H1 (cell line): ENCODE measurements at regions not wholly inside any gene's neighbourhood (a gene's known extent, or its start where the extent isn't known, plus 50 kb on each side); places are given as distances from the start of the nearest gene placed in this dataset.

Source experiments
- CTCF ChIA-PET: fragments of 300-600 bp; sonication (Branson Sonifier 250); formaldehyde crosslinking; loops from one replicate; lab custom pipeline; 2021; ENCODE audit not compliant: partially characterized antibody; lab: Charles Lee
- POLR2A ChIA-PET: fragments of 300-600 bp; sonication (Branson Sonifier 250); formaldehyde crosslinking; loops from one replicate; lab custom pipeline; 2021; ENCODE audit warnings: inconsistent platforms; ENCODE audit not compliant: partially characterized antibody; lab: Charles Lee
- DNase-seq, 2 experiments: peaks; one replicate each; pipeline versions ENCODE4 v3.0.0 to v3.0.0-alpha.2; 2010 to 2022; ENCODE audit warnings: low spot score in 2 of 2, low read depth in 1 of 2, mixed read lengths in 1 of 2
- FAIRE-seq: peaks from 2 replicates; lab custom pipeline; 2011; peaks lifted over from hg19 to GRCh38; lab: Jason Lieb, UNC
- H2AFZ ChIP-seq: 2 replicates; pipeline ENCODE4 v1.8.1; 2012; ENCODE audit warnings: low read length, inconsistent platforms
- H2AK5ac ChIP-seq: 2 replicates; pipeline ENCODE4 v1.6.1; 2013; ENCODE audit warnings: low read depth, low read length
- H2BK120ac ChIP-seq: replicated peaks from 2 replicates; pipeline ENCODE3; 2013; ENCODE audit warnings: low read depth, low read length, inconsistent platforms
- H2BK12ac ChIP-seq: 2 replicates; pipeline ENCODE4 v1.6.1; 2013; ENCODE audit warnings: low read depth, low read length
- H2BK15ac ChIP-seq: 2 replicates; pipeline ENCODE4 v1.6.1; 2013; ENCODE audit warnings: low read length
- H2BK20ac ChIP-seq: 2 replicates; pipeline ENCODE4 v1.6.1; 2013; ENCODE audit warnings: low read length
- H2BK5ac ChIP-seq: 2 replicates; pipeline ENCODE4 v1.6.1; 2013; ENCODE audit warnings: low read depth, low read length
- H3K14ac ChIP-seq: 2 replicates; pipeline ENCODE4 v1.6.1; 2013; ENCODE audit warnings: inconsistent platforms; ENCODE audit not compliant: insufficient read length
- H3K18ac ChIP-seq: 2 replicates; pipeline ENCODE4 v1.6.1; 2013; ENCODE audit warnings: low read length; ENCODE audit errors: extremely low read depth
- H3K23ac ChIP-seq: 2 replicates; pipeline ENCODE4 v1.6.1; 2013; ENCODE audit warnings: inconsistent platforms; ENCODE audit not compliant: insufficient read length
- H3K23me2 ChIP-seq: 2 replicates; pipeline ENCODE4 v1.6.1; 2013; ENCODE audit warnings: low read depth, low read length
- H3K27ac ChIP-seq: 2 replicates; pipeline ENCODE4 v1.6.1; 2011; ENCODE audit warnings: low read depth, low read length, inconsistent platforms
- H3K27me3 ChIP-seq, 4 experiments: replicated peaks in 1 of 4; 1 replicate in 1 of 4; 2 replicates in 3 of 4; pipeline versions ENCODE4 v1.6.1 to v1.8.1; 2011 to 2013; ENCODE audit warnings: low read length in 3 of 4, mild to moderate bottlenecking in 3 of 4, inconsistent platforms in 2 of 4, mixed read lengths in 2 of 4, moderate library complexity in 1 of 4; ENCODE audit not compliant: control insufficient read depth in 3 of 4, insufficient read depth in 3 of 4; ENCODE audit errors: extremely low read depth in 1 of 4
- H3K36me3 ChIP-seq, 4 experiments: 2 replicates each; pipeline versions ENCODE4 v1.6.1 to v1.8.1; 2011 to 2013; ENCODE audit warnings: mild to moderate bottlenecking in 4 of 4, low read length in 3 of 4, moderate library complexity in 2 of 4, control low read depth in 1 of 4, inconsistent platforms in 1 of 4; ENCODE audit not compliant: insufficient read depth in 4 of 4, control insufficient read depth in 2 of 4
- H3K4ac ChIP-seq: replicated peaks from 2 replicates; pipeline ENCODE3; 2013; ENCODE audit warnings: low read length, low read depth, mixed read lengths, inconsistent platforms; ENCODE audit not compliant: insufficient read length
- H3K4me1 ChIP-seq, 4 experiments: replicated peaks in 1 of 4; 1 replicate in 1 of 4; 2 replicates in 3 of 4; pipeline versions ENCODE4 v1.6.1 to v1.8.1; 2011 to 2013; ENCODE audit warnings: low read length in 3 of 4, inconsistent platforms in 2 of 4, mixed read lengths in 1 of 4; ENCODE audit not compliant: insufficient read depth in 4 of 4, control insufficient read depth in 3 of 4
- H3K4me2 ChIP-seq, 2 experiments: 2 replicates each; pipeline versions ENCODE4 v1.6.1 to v1.8.1; 2011 to 2013; ENCODE audit warnings: low read depth in 2 of 2, low read length in 2 of 2, control low read depth in 1 of 2, inconsistent platforms in 1 of 2, mild to moderate bottlenecking in 1 of 2; ENCODE audit not compliant: insufficient read depth in 1 of 2
- H3K4me3 ChIP-seq, 4 experiments: fragments of 200-600, 300-600 bp in 1 of 4; sonication (generic), shearing (Covaris generic), sonication (Bioruptor Twin) in 1 of 4; 2 replicates each; pipeline versions ENCODE4 v1.5.1 to v1.8.1; 2011 to 2016; ENCODE audit warnings: low read length in 4 of 4, low read depth in 3 of 4, control low read depth in 2 of 4, inconsistent platforms in 2 of 4, mild to moderate bottlenecking in 2 of 4, mixed read lengths in 1 of 4, moderate library complexity in 1 of 4; ENCODE audit not compliant: insufficient read depth in 2 of 4; ENCODE audit errors: extremely low read depth in 1 of 4
- H3K56ac ChIP-seq: replicated peaks from 2 replicates; pipeline ENCODE3; 2013; ENCODE audit warnings: low read depth, mild to moderate bottlenecking, mixed read lengths, low read length, inconsistent platforms; ENCODE audit not compliant: insufficient read length
- H3K79me1 ChIP-seq: 2 replicates; pipeline ENCODE4 v1.6.1; 2013; ENCODE audit warnings: low read depth, low read length, control low read depth
- H3K79me2 ChIP-seq, 2 experiments: 2 replicates each; pipeline versions ENCODE4 v1.6.1 to v1.8.1; 2012 to 2013; ENCODE audit warnings: low read length in 2 of 2, mild to moderate bottlenecking in 2 of 2, inconsistent platforms in 1 of 2; ENCODE audit not compliant: insufficient read depth in 2 of 2, control insufficient read depth in 1 of 2
- H3K9ac ChIP-seq, 4 experiments: replicated peaks in 1 of 4; 1 replicate in 1 of 4; 2 replicates in 3 of 4; pipeline versions ENCODE4 v1.6.1 to v1.8.1; 2011 to 2013; ENCODE audit warnings: low read depth in 3 of 4, low read length in 3 of 4, control low read depth in 2 of 4, mild to moderate bottlenecking in 2 of 4, moderate library complexity in 2 of 4, inconsistent platforms in 1 of 4; ENCODE audit errors: extremely low read depth in 1 of 4
- H3K9me3 ChIP-seq, 2 experiments: 2 replicates each; pipeline versions ENCODE4 v1.6.1 to v1.8.1; 2012 to 2013; ENCODE audit warnings: mild to moderate bottlenecking in 2 of 2, moderate library complexity in 2 of 2, control low read depth in 1 of 2, inconsistent platforms in 1 of 2, low read depth in 1 of 2, low read length in 1 of 2, mixed read lengths in 1 of 2; ENCODE audit not compliant: insufficient read depth in 2 of 2
- H4K20me1 ChIP-seq, 2 experiments: replicated peaks in 1 of 2; 2 replicates each; pipeline versions ENCODE3 to v1.8.1; 2011 to 2013; ENCODE audit warnings: inconsistent platforms in 2 of 2, low read length in 2 of 2, mild to moderate bottlenecking in 1 of 2; ENCODE audit not compliant: insufficient read depth in 2 of 2, control insufficient read depth in 1 of 2
- H4K5ac ChIP-seq: 2 replicates; pipeline ENCODE4 v1.6.1; 2013; ENCODE audit warnings: low read length, low read depth, mixed read lengths, inconsistent platforms; ENCODE audit not compliant: insufficient read length
- H4K8ac ChIP-seq: 2 replicates; pipeline ENCODE4 v1.8.0; 2013; ENCODE audit warnings: mild to moderate bottlenecking, moderate library complexity, low read length, inconsistent platforms; ENCODE audit not compliant: insufficient read depth; ENCODE audit errors: extremely low read depth
- H4K91ac ChIP-seq: replicated peaks from 2 replicates; pipeline ENCODE3; 2013; ENCODE audit warnings: low read length, mixed read lengths, inconsistent platforms; ENCODE audit not compliant: insufficient read length
- BACH1 ChIP-seq: IDR thresholded peaks from 2 replicates; pipeline ENCODE4 v1.6.1; 2012; ENCODE audit warnings: low read length, improper control_type of control experiment
- CHD1 ChIP-seq: IDR thresholded peaks from 2 replicates; pipeline ENCODE4 v1.6.1; 2012; ENCODE audit warnings: low read depth, low read length, improper control_type of control experiment
- CHD2 ChIP-seq: IDR thresholded peaks from 2 replicates; pipeline ENCODE4 v1.6.1; 2012; ENCODE audit warnings: low read length, improper control_type of control experiment
- CREB1 ChIP-seq: IDR thresholded peaks from 2 replicates; pipeline ENCODE4 v1.6.1; 2012; ENCODE audit warnings: inconsistent platforms
- EGR1 ChIP-seq: IDR thresholded peaks from 2 replicates; pipeline ENCODE4 v1.6.1; 2011; ENCODE audit warnings: low read depth, low read length, borderline replicate concordance
- HDAC6 ChIP-seq: IDR thresholded peaks from one replicate; pipeline ENCODE4 v1.7.1; 2012; ENCODE audit warnings: low read depth, mild to moderate bottlenecking, inconsistent platforms, low read length, moderate library complexity
- KDM5A ChIP-seq: fragments of 200-600 bp; IDR thresholded peaks from 2 replicates; pipeline ENCODE4 v1.7.1; 2012; ENCODE audit warnings: mild to moderate bottlenecking, low read length, inconsistent platforms, mixed read lengths
- RNF2 ChIP-seq: fragments of 200-900, 300-1000 bp; sonication (generic); IDR thresholded peaks from 2 replicates; pipeline ENCODE4 v1.7.1; 2016; ENCODE audit warnings: borderline replicate concordance, low read depth, mild to moderate bottlenecking, antibody characterized with exemption, low read length; ENCODE audit not compliant: poor library complexity, severe bottlenecking; ENCODE audit errors: missing control alignments
- TCF12 ChIP-seq: IDR thresholded peaks from 2 replicates; pipeline ENCODE4 v1.6.1; 2011; ENCODE audit warnings: low read depth, mild to moderate bottlenecking, low read length
- YY1 ChIP-seq: IDR thresholded peaks from 2 replicates; pipeline ENCODE4 v1.6.1; 2011; ENCODE audit warnings: low read depth, mild to moderate bottlenecking, low read length
- WGBS, 2 experiments: shearing (Covaris generic) in 1 of 2; methylation state at CpG; one replicate each; pipeline versions ENCODE4 v1.1.6 to v1.1.7; 2013 to 2015; ENCODE audit warnings: low lambda C conversion rate in 2 of 2, mixed read lengths in 2 of 2, inconsistent platforms in 1 of 2, low coverage in 1 of 2, missing lambda C conversion rate in 1 of 2; ENCODE audit not compliant: insufficient replicate concordance in 2 of 2, insufficient coverage in 1 of 2, insufficient read length in 1 of 2; ENCODE audit errors: extremely low coverage in 1 of 2, missing lambda C conversion rate in 1 of 2; 5-methylcytosine and 5-hydroxymethylcytosine counted together
- TF ChIP-seq, protein P1 (sequence below): IDR thresholded peaks from 2 replicates; pipeline ENCODE4 v1.6.1; 2012; ENCODE audit warnings: low read length, inconsistent platforms
- TF ChIP-seq, protein P2 (sequence below): IDR thresholded peaks from 2 replicates; pipeline ENCODE4 v1.6.1; 2011; ENCODE audit warnings: low read length, improper control_type of control experiment

GRCh38 chr6:22017766-22018165 is 279.1 kb downstream of the PRL start:
- CTCF ChIA-PET, result interaction anchor here (1.0 to 1.3 kb wide), 3 partner anchors 26 to 145 kb away, joined by 3 to 4 read pairs (median 3); no protein-coding TSS in a partner anchor
- Histone ChIP-seq H3K27ac (no peak overlapping the region), H2BK15ac (no peak overlapping the region), H3K4me2 (no peak overlapping the region), H2BK20ac (no peak overlapping the region), H3K18ac (no peak overlapping the region), H3K36me3 (peaks cover 0 to 23% (median 10%) of the 10 kb centered on the region in 4 experiments; a peak in 6 of 8 replicates), H3K23me2 (no peaks in the 10 kb centered on the region), H3K9me3 (no peaks in the 10 kb centered on the region), H3K4me1 (no peaks in the 10 kb centered on the region), H3K4me3 (no peak overlapping the region), H3K27me3 (no peaks in the 10 kb centered on the region), H3K79me1 (no peaks in the 10 kb centered on the region; the same call in 1 of the 2 replicates), H4K20me1 (no peaks in the 10 kb centered on the region), H3K9ac (no peak overlapping the region), H3K14ac (no peak overlapping the region), H3K23ac (no peak overlapping the region), H3K4ac (no peak overlapping the region), H2BK12ac (no peak overlapping the region), H3K56ac (no peak overlapping the region), H4K5ac (no peak overlapping the region), H2AK5ac (no peak overlapping the region), H4K8ac (no peak overlapping the region), H2BK120ac (no peak overlapping the region), H4K91ac (no peak overlapping the region), H3K79me2 (peaks cover 0 to 14% of the 10 kb centered on the region in 2 experiments; a peak in 3 of 4 replicates), H2AFZ (no peak overlapping the region), H2BK5ac (no peak overlapping the region)
- DNase-seq, result no peak
- POLR2A ChIA-PET, result interaction anchor here (0.5 to 1.6 kb wide), 2 partner anchors 10 to 358 kb away, joined by 3 to 6 read pairs; no protein-coding TSS in a partner anchor
- 91% methylated on average over 4 of the region's 4 CpGs; no CpG with 5 or more reads in 1 of the 2 experiments for WGBS, 2 experiments
- no peak for FAIRE-seq
- TF ChIP-seq RNF2 (no peak), EGR1 (no peak), YY1 (no peak), KDM5A (no peak), BACH1 (no peak), TCF12 (no peak), CHD1 (no peak), CHD2 (no peak), HDAC6 (no peak), CREB1 (no peak)
- TF ChIP-seq, protein P1, sequence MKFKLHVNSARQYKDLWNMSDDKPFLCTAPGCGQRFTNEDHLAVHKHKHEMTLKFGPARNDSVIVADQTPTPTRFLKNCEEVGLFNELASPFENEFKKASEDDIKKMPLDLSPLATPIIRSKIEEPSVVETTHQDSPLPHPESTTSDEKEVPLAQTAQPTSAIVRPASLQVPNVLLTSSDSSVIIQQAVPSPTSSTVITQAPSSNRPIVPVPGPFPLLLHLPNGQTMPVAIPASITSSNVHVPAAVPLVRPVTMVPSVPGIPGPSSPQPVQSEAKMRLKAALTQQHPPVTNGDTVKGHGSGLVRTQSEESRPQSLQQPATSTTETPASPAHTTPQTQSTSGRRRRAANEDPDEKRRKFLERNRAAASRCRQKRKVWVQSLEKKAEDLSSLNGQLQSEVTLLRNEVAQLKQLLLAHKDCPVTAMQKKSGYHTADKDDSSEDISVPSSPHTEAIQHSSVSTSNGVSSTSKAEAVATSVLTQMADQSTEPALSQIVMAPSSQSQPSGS, result no peak
- TF ChIP-seq, protein P2, sequence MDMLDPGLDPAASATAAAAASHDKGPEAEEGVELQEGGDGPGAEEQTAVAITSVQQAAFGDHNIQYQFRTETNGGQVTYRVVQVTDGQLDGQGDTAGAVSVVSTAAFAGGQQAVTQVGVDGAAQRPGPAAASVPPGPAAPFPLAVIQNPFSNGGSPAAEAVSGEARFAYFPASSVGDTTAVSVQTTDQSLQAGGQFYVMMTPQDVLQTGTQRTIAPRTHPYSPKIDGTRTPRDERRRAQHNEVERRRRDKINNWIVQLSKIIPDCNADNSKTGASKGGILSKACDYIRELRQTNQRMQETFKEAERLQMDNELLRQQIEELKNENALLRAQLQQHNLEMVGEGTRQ, result no peak
